GM21717 (cell line): ENCODE measurements at regions not wholly inside any gene's neighbourhood (a gene's known extent, or its start where the extent isn't known, plus 50 kb on each side); places are given as distances from the start of the nearest gene placed in this dataset.

Experiments
- ATAC-seq: cut with Tn5 transposase; IDR thresholded peaks from one replicate; pipeline ENCODE4 v1.9.1; 2021; ENCODE audit warnings: mild to moderate bottlenecking, moderate library complexity; ENCODE audit not compliant: unreplicated experiment

DNA sequence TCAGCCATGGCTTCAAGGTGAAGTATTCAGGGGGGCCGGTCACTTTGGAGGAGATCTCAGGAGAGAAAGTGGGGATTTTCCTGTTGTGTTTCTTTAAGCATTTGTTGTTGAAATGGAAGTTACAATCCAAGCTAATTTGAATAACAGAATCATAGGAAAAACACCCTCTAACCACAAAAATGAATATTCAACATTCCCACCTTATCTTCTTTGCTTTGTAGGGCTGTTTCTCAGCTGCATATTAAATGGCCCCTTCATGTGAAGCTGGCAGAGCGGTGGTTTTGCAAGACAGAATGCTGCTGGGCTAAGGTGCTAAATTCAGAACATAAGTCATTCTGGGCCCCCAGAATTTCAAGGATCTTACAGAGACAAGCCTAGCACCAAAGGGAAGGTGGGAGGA, 279.0 kb downstream of the RRAGC start:
- ATAC-seq = no peak

GRCh38 chr1:38579056-38579455, 280.5 kb downstream of the RRAGC start:
- ATAC-seq = no peak

- no peak for ATAC-seq
Measured at GRCh38 chr1:38578271-38578951, 281.2 kb downstream of the RRAGC start.

- no peak for ATAC-seq
Measured at GRCh38 chr1:38577937-38578270, 281.7 kb downstream of the RRAGC start.

DNA sequence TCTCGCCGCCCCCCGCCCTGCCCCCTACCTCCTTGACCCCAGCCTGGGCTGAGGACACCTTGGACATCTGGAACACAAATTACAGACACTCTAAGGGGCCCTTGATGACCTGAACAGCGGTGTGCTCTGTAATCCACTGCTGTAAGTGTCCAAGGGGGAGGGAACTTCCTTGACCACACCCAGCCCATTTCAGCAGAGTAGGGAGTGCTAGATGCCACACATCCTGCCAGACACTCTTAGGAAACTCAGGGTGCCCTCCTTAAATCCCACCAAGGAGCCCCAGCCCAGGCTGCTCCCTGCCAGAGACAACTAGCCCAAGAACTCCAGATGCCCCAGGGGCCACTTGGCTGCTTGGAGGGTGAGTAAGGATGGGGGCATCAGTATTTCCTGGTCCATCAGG, 282.2 kb downstream of the RRAGC start:
- no peak for ATAC-seq

- no peak for ATAC-seq
Measured at GRCh38 chr1:38576241-38576640, 283.3 kb downstream of the RRAGC start.

DNA sequence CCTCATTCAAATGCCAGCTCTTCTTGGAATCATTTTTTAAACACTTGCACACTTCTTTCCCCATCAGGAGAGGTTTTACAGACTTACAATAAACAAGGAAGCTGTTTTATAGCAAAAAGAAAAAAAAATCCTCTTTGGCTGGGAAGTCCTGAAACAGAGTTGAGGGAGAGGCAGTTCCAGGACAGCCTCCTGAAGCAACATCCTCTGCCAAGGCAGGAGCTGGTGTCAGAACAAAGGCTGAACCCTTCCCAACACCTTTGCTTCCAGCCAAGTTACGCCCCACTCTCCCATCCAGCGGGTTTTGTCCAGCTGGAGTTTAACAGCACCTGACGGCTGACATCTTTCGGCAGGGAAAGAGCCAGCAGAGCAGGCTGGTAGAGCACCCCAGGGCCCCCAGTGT, 287.8 kb downstream of the RRAGC start:
- ATAC-seq = no peak

DNA sequence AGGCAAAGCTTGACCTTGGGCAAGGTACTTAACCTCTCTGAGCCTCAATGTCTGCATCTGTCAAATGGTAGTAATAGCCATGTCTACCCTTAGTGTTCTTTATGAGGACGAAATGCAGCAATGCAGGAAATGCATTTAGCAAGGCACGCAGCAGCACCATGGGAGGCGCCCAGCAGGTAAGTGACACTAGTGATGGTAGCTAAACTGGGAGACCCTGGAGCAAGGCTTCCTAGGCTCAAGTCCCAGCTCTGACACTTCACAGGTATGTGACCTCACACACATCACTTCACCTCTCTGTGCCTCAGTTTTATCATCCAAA, 289.0 kb downstream of the RRAGC start:
- no peak for ATAC-seq

DNA sequence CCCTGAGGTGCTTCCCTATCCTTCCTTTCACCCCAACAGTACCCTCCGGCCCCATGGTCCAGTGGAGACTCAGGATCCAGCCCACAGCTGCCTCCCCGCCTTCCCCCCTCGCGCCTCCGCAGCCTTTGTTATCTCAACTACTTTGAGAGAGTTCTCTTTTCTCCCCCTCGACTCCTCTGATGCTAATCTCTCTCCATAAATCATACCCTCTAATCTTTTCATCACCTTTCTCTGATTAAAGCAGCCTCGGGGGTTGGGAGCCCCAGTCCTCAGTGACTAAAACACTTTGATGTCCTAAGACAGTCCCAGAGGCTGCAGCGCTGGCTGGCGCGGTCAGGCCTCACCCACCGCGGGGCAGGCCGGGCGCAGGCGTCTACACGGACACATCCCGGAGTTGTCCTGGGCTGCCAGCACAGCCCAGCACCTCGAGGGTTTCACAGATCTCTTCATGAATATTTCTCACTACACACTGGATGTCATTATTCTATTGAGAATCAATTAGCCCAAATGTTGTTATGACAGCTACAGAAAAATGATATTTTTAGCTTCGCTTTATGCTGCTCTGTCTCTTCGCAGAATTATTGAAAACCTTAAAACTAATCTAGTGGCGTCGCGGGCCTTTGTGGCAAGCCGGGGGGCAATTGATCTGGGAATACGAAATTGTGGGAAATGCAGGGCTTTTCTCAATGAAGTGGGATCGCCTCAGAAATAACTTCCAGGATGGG, 289.5 kb downstream of the RRAGC start:
- no peak for ATAC-seq

DNA sequence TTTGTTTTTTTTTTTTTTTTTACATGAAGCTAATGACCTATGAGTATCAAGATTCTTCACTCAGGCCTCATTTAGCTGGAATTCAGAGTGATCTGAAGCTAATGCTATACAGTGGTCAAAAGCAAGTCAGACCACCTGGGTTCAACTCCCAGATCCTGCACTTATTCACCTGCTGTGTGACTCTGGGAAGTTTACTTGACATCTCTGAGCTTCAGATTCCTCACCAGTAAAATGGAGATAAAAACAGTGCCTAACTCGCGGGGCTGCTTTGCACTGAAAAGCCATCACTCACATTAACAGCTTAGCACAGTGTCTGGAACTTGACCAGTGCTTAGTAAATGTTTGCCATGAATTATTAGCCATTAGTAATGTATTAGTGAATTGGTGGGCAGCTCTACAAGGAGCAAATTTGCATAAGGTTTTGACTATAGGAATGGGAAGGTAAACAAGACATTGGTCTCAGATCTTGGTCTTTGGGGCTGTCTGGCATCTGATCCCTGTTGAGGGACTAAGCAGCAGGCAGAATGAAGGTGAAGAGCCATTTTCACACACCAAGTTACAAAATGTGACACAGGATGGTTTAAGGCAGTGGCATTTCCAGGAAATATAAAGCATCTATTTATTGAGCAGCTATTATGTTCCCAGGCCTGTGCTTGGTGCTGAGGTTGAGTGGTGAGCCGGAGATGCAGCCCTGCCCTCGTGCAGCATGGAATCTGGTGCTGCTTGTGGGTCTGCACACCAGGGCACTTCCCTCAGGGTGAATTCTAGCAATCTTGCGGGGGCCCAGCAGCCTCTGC, 291.3 kb downstream of the RRAGC start:
- no peak for ATAC-seq

GRCh38 chr1:38567401-38567800, 292.2 kb downstream of the RRAGC start:
- no peak for ATAC-seq

DNA sequence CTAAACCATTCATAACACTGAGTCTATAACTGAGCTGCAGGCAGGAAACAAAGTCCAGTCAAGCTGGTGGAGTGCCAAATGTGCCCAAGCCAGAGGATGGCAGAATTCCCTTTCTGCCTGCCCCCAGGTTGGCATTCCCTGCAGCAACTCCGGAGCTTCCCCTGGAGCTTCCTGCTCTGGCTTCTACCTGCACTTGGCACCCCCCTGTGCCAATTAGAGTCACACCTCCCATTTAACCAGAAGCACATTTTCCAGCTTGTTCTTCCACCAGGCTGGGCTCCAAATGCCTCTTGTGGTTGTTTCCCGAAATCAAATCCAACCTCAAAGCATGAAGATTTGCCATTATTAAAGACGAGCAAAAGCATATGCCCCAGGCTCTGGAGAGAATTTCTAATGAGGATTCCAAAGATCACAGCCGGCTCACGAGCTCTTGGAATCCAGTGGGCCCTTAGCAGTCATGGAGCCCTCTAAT, 294.5 kb downstream of the RRAGC start:
- ATAC-seq = no peak

DNA sequence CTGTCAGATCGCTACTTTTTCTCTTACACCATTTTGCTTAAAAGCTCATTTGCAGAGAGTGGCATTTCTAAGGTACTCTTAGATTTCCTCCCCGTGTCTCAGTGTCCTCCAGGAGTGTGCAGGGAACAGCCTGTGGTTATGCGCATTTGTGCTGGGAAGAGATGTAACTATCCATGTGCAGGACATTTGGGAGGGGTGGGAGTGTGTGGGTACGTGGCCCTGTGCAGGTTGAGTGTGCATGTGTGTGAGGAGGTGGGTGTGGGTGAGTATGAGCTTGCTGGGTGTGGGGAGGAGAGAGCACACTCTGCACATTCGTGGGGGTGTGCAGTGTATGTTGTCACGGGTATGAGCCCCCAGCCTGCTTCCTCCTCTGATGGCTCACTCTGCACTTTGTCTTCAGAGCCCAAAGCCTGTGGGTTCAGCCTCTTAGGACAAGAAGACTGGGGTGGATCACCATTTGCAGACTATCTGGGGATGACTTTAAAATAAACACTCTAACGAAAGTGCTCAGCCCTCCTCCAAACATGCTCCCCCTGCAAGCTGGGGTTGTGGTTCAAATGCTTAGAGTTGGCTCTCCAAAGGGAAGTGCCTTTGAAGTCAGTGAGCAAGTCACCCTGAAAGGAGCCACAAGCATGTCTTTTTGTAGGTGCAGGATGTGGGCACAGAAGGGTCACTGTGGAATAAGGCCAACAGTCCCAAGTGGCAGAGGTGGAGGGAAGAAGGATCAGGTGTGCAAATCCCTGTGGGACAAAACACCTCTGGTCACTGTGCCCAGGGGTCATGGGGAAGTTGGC, 295.4 kb downstream of the RRAGC start:
- ATAC-seq = no peak

DNA sequence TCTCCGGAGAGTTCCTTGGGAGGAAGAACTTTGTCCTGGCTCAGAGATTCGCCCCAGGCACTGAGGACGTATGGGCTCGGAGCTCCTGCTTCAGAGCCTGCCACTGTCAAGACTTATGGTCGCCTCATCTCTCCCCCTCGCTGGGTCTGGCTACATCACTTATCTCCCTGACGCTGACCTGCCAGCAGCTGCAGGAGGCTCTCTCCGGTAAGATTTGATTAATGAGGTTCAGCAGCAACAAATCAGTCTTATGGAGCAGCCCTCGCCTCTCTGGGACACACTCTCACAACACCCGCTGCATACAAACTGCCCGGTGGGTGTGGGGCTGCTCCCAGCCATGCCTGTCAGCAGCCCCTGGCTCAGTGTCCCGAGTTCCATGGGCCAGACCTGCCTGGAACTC, 297.8 kb downstream of the RRAGC start:
- ATAC-seq = no peak

- ATAC-seq = no peak
Measured at GRCh38 chr1:38561110-38561509, 298.5 kb downstream of the RRAGC start.

- ATAC-seq = no peak
Measured at GRCh38 chr1:38560457-38560856, 299.1 kb downstream of the RRAGC start.

GRCh38 chr1:38559446-38560165, 300.0 kb downstream of the RRAGC start:
- ATAC-seq = peak; percentile 68

DNA sequence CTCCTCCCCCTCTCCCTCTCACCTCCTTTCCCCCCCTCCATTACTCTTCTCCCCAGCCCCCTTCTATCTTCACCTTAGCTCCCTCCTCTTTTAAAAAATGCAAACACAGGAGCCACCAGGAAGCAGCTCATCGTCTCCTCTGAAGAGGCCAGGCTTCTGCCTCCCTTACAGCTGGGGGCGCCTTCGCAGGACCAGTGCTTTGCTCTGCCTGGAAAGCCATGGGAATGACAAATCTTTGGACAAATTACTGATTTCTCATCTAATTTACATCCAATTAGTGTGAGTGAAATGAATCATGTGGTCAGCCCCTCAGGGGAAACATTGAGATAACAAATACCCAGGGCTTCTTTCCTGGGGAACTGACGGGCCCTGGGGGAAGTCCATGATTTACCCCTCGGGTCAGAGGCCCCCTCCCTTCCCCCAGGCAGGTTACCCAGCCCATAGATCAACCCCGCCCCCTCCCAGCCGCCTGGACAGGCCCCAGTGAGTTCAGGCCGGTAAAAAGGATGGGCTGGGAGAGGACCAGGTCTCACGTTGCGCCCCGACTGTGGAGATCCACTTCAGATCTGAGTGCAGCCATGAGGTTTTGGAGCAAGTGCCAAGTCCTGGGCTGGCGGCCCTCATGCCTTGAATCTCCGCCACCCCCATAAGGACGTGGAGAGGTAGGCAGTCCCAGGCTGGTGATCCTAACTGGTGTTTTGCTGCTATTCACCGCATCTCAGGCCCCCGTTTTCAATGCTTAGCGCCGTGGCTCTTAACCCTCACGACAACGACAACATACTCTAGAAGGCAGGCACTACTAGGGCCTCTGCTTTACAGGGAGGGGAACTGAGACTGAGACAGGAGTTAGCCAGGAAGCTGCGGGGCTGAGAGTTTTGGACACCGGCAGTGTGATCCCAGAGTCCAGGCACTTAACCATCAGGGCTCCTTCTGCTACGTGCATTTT, 300.8 kb downstream of the RRAGC start:
- ATAC-seq = peak; percentile 13

DNA sequence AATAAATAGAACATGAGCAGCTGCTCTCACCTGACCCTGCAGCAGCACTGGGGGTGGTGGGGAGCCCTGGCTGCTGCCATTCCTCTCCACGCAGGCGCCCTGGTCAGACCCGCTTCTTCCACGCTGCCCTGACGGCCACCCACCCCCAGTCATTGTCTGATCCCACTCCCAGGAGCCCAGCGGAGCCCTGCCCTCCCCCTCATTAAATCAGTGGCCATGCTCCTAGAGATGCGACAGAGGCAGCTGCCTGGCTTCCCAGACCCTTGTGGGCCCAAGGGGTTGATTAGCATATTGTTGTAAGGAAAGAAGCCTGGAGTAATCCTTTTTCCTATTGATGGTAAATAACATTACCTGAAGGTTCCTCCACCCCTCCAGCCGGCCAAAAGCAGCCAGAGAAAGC, 301.5 kb downstream of the RRAGC start:
- ATAC-seq = no peak
